B cell (primary cell): ENCODE measurements at regions not wholly inside any gene's neighbourhood (a gene's known extent, or its start where the extent isn't known, plus 50 kb on each side); places are given as distances from the start of the nearest gene placed in this dataset.

Experiments
- ATAC-seq: fragments of 200-7000 bp; cut with Tn5 transposase; one replicate; pipeline ENCODE4 v1.10.0; 2021; ENCODE audit warnings: low read depth, mild to moderate bottlenecking, moderate number of reproducible peaks, moderate library complexity
- CTCF ChIA-PET: fragments of 350-600 bp; sonication (Branson Sonifier 250); formaldehyde crosslinking; loops from one replicate; lab custom pipeline; 2021; ENCODE audit warnings: antibody characterized with exemption, inconsistent platforms; lab: Charles Lee
- POLR2A ChIA-PET: fragments of 350-600 bp; sonication (Branson Sonifier 250); formaldehyde crosslinking; loops from one replicate; lab custom pipeline; 2021; ENCODE audit warnings: antibody characterized with exemption; lab: Charles Lee
- DNase-seq: peaks from one replicate; pipeline ENCODE4 v3.0.0; 2013
- H2AFZ ChIP-seq: 2 replicates; pipeline ENCODE4 v1.6.1; 2012; ENCODE audit warnings: mild to moderate bottlenecking, low read depth, low read length; ENCODE audit not compliant: insufficient read depth, poor library complexity, severe bottlenecking
- H3K27ac ChIP-seq, 2 donors: 1 replicate in 1 of 2; 2 replicates in 1 of 2; pipeline ENCODE4 v1.5.1; 2012 to 2013; ENCODE audit warnings: low read length in 2 of 2, mild to moderate bottlenecking in 2 of 2, moderate library complexity in 1 of 2
- H3K27me3 ChIP-seq, 4 experiments: fragments of 200-600 bp in 1 of 4; sonication (generic) in 1 of 4; replicated peaks in 1 of 4; 1 replicate in 2 of 4; 2 replicates in 2 of 4; pipeline versions ENCODE4 v1.6.1 to v1.7.0; 2013 to 2016; ENCODE audit warnings: low read length in 3 of 4, mild to moderate bottlenecking in 2 of 4, mixed read lengths in 1 of 4, moderate library complexity in 1 of 4; ENCODE audit not compliant: insufficient read depth in 4 of 4, control insufficient read depth in 3 of 4; ENCODE audit errors: control extremely low read depth in 1 of 4
- H3K36me3 ChIP-seq, 2 experiments: replicated peaks in 1 of 2; 1 replicate in 1 of 2; 2 replicates in 1 of 2; pipeline versions ENCODE4 v1.6.1 to v1.7.1; 2013; ENCODE audit warnings: low read length in 1 of 2; ENCODE audit not compliant: insufficient read depth in 2 of 2, control insufficient read depth in 1 of 2; ENCODE audit errors: control extremely low read depth in 1 of 2, extremely low read depth in 1 of 2
- H3K4me1 ChIP-seq, 2 donors: fragments of 200-600 bp in 1 of 2; sonication (generic) in 1 of 2; 1 replicate in 1 of 2; 2 replicates in 1 of 2; pipeline versions ENCODE4 v1.5.1 to v1.6.1; 2013 to 2017; ENCODE audit warnings: low read length in 2 of 2; ENCODE audit not compliant: control insufficient read depth in 2 of 2, insufficient read depth in 2 of 2
- H3K4me2 ChIP-seq: replicated peaks from 2 replicates; pipeline ENCODE3; 2012; ENCODE audit warnings: mild to moderate bottlenecking, low read depth, low read length; ENCODE audit not compliant: poor library complexity, severe bottlenecking
- H3K4me3 ChIP-seq, 5 experiments: fragments of 200-600 bp in 1 of 5; sonication (generic) in 1 of 5; 1 replicate in 3 of 5; 2 replicates in 2 of 5; pipeline versions ENCODE4 v1.5.1 to v1.7.0; 2011 to 2016; ENCODE audit warnings: low read length in 4 of 5, mild to moderate bottlenecking in 4 of 5, low read depth in 2 of 5, control low read depth in 1 of 5, moderate library complexity in 1 of 5; ENCODE audit not compliant: insufficient read depth in 1 of 5; ENCODE audit errors: control extremely low read depth in 1 of 5, extremely low read depth in 1 of 5
- H3K79me2 ChIP-seq: fragments of 200-600 bp; sonication (generic); one replicate; pipeline ENCODE4 v1.6.0; 2016; ENCODE audit warnings: low read length; ENCODE audit not compliant: control insufficient read depth, insufficient read depth
- H3K9ac ChIP-seq: fragments of 200-600 bp; sonication (generic); 2 replicates; pipeline ENCODE4 v1.6.1; 2017; ENCODE audit warnings: mild to moderate bottlenecking, low read length, moderate library complexity
- H3K9me3 ChIP-seq, 3 donors: one replicate each; pipeline versions ENCODE4 v1.6.1 to v1.7.1; 2013; ENCODE audit warnings: low read length in 2 of 3; ENCODE audit not compliant: control insufficient read depth in 2 of 3, insufficient read depth in 1 of 3; ENCODE audit errors: control extremely low read depth in 1 of 3
- H4K20me1 ChIP-seq: 2 replicates; pipeline ENCODE4 v1.6.0; 2012; ENCODE audit warnings: mild to moderate bottlenecking, low read length; ENCODE audit not compliant: insufficient read depth, control insufficient read depth, poor library complexity, severe bottlenecking
- H3K27ac Mint-ChIP-seq: one replicate; pipeline ENCODE4 v1.8.0; 2021; ENCODE audit warnings: mixed read lengths
- H3K27me3 Mint-ChIP-seq: one replicate; pipeline ENCODE4 v1.8.0; 2021; ENCODE audit warnings: mixed read lengths
- H3K4me1 Mint-ChIP-seq: one replicate; pipeline ENCODE4 v1.8.0; 2021; ENCODE audit warnings: mixed read lengths
- H3K4me3 Mint-ChIP-seq: one replicate; pipeline ENCODE4 v1.8.0; 2021; ENCODE audit warnings: mixed read lengths
- H3K9me3 Mint-ChIP-seq: one replicate; pipeline ENCODE4 v1.8.0; 2022; ENCODE audit warnings: mixed read lengths; ENCODE audit not compliant: insufficient read depth
- CTCF ChIP-seq: fragments of 200-600 bp; IDR thresholded peaks from one replicate; pipeline ENCODE4 v1.8.0; 2022; ENCODE audit warnings: antibody characterized with exemption, mild to moderate bottlenecking
- EZH2 ChIP-seq: IDR thresholded peaks from 2 replicates; pipeline ENCODE4 v1.6.1; 2012; ENCODE audit warnings: borderline replicate concordance, low read depth, mild to moderate bottlenecking, moderate library complexity, low read length; ENCODE audit not compliant: insufficient read depth, poor library complexity, severe bottlenecking
- WGBS: methylation state at CpG from one replicate; pipeline ENCODE4 v1.1.5; 2013; ENCODE audit warnings: missing lambda C conversion rate; ENCODE audit not compliant: insufficient coverage; 5-methylcytosine and 5-hydroxymethylcytosine counted together
- intact Hi-C: fragments of 100-400 bp; cut with micrococcal nuclease; formaldehyde crosslinking; loops from one replicate; pipeline ENCODE4 v1.10.0; 2022

- CTCF ChIA-PET, result no interaction called here
- TF ChIP-seq CTCF (no peak), EZH2 (no peak)
Measured at GRCh38 chr3:189080745-189081144, 91.0 kb upstream of the TPRG1 start.

GRCh38 chr3:189082666-189083427, 88.9 kb upstream of the TPRG1 start:
- H3K27me3 Mint-ChIP-seq, result peaks cover 10% of the 10 kb centered on the region
- intact Hi-C loops, result no loop called here
- ChIA-PET POLR2A (no interaction called here), CTCF (no interaction called here)
- Histone ChIP-seq H3K79me2 (no peaks in the 10 kb centered on the region), H3K4me1 (no peaks in the 10 kb centered on the region), H3K9ac (no peak overlapping the region), H2AFZ (no peak overlapping the region), H3K27me3 (peaks cover 0 to 3% (median 0%) of the 10 kb centered on the region in 4 experiments), H3K27ac (no peak overlapping the region), H4K20me1 (no peaks in the 10 kb centered on the region), H3K4me2 (no peak overlapping the region), H3K36me3 (no peaks in the 10 kb centered on the region), H3K9me3 (no peaks in the 10 kb centered on the region), H3K4me3 (no peak overlapping the region)
- H3K9me3 Mint-ChIP-seq, result no peaks in the 10 kb centered on the region
- 78% methylated on average over 5 of the region's 7 CpGs for WGBS
- H3K4me1 Mint-ChIP-seq, result no peaks in the 10 kb centered on the region
- ATAC-seq (no peak), DNase-seq (no peak)
- H3K27ac Mint-ChIP-seq, result no peak overlapping the region
- no peak overlapping the region for H3K4me3 Mint-ChIP-seq
- TF ChIP-seq EZH2, result no peak
- TF ChIP-seq CTCF, result no peak

More at GRCh38 chr3:189080745-189081144, 91.0 kb upstream of the TPRG1 start:
- intact Hi-C loops, result no loop called here
- Mint-ChIP-seq H3K9me3 (no peaks in the 10 kb centered on the region), H3K27ac (no peak overlapping the region), H3K27me3 (peaks cover 10% of the 10 kb centered on the region), H3K4me3 (no peak overlapping the region), H3K4me1 (no peaks in the 10 kb centered on the region)
- no peak overlapping the region for H3K4me3 ChIP-seq
- H3K27ac ChIP-seq, result no peak overlapping the region
- no peaks in the 10 kb centered on the region for H3K36me3 ChIP-seq
- DNase-seq (no peak), ATAC-seq (no peak)
- H3K79me2 ChIP-seq, result no peaks in the 10 kb centered on the region
- no peaks in the 10 kb centered on the region for H3K4me1 ChIP-seq
- no peak overlapping the region for H3K4me2 ChIP-seq
- POLR2A ChIA-PET, result no interaction called here
- no peaks in the 10 kb centered on the region for H4K20me1 ChIP-seq
- no peak overlapping the region for H2AFZ ChIP-seq
- peaks cover 0 to 3% (median 0%) of the 10 kb centered on the region in 4 experiments for H3K27me3 ChIP-seq
- 41% methylated on average over 2 of the region's 2 CpGs for WGBS
- no peaks in the 10 kb centered on the region for H3K9me3 ChIP-seq
- H3K9ac ChIP-seq, result no peak overlapping the region
